H1 (cell line): ENCODE measurements at regions not wholly inside any gene's neighbourhood (a gene's known extent, or its start where the extent isn't known, plus 50 kb on each side); places are given as distances from the start of the nearest gene placed in this dataset.

ENCODE experiments used
- CTCF ChIA-PET: fragments of 300-600 bp; sonication (Branson Sonifier 250); formaldehyde crosslinking; loops from one replicate; lab custom pipeline; 2021; ENCODE audit not compliant: partially characterized antibody; lab: Charles Lee
- POLR2A ChIA-PET: fragments of 300-600 bp; sonication (Branson Sonifier 250); formaldehyde crosslinking; loops from one replicate; lab custom pipeline; 2021; ENCODE audit warnings: inconsistent platforms; ENCODE audit not compliant: partially characterized antibody; lab: Charles Lee
- DNase-seq, 2 experiments: peaks; one replicate each; pipeline versions ENCODE4 v3.0.0 to v3.0.0-alpha.2; 2010 to 2022; ENCODE audit warnings: low spot score in 2 of 2, low read depth in 1 of 2, mixed read lengths in 1 of 2
- FAIRE-seq: peaks from 2 replicates; lab custom pipeline; 2011; peaks lifted over from hg19 to GRCh38; lab: Jason Lieb, UNC
- H2AFZ ChIP-seq: 2 replicates; pipeline ENCODE4 v1.8.1; 2012; ENCODE audit warnings: low read length, inconsistent platforms
- H2AK5ac ChIP-seq: 2 replicates; pipeline ENCODE4 v1.6.1; 2013; ENCODE audit warnings: low read depth, low read length
- H2BK120ac ChIP-seq: replicated peaks from 2 replicates; pipeline ENCODE3; 2013; ENCODE audit warnings: low read depth, low read length, inconsistent platforms
- H2BK12ac ChIP-seq: 2 replicates; pipeline ENCODE4 v1.6.1; 2013; ENCODE audit warnings: low read depth, low read length
- H2BK15ac ChIP-seq: 2 replicates; pipeline ENCODE4 v1.6.1; 2013; ENCODE audit warnings: low read length
- H2BK20ac ChIP-seq: 2 replicates; pipeline ENCODE4 v1.6.1; 2013; ENCODE audit warnings: low read length
- H2BK5ac ChIP-seq: 2 replicates; pipeline ENCODE4 v1.6.1; 2013; ENCODE audit warnings: low read depth, low read length
- H3K14ac ChIP-seq: 2 replicates; pipeline ENCODE4 v1.6.1; 2013; ENCODE audit warnings: inconsistent platforms; ENCODE audit not compliant: insufficient read length
- H3K18ac ChIP-seq: 2 replicates; pipeline ENCODE4 v1.6.1; 2013; ENCODE audit warnings: low read length; ENCODE audit errors: extremely low read depth
- H3K23ac ChIP-seq: 2 replicates; pipeline ENCODE4 v1.6.1; 2013; ENCODE audit warnings: inconsistent platforms; ENCODE audit not compliant: insufficient read length
- H3K23me2 ChIP-seq: 2 replicates; pipeline ENCODE4 v1.6.1; 2013; ENCODE audit warnings: low read depth, low read length
- H3K27ac ChIP-seq: 2 replicates; pipeline ENCODE4 v1.6.1; 2011; ENCODE audit warnings: low read depth, low read length, inconsistent platforms
- H3K27me3 ChIP-seq, 4 experiments: replicated peaks in 1 of 4; 1 replicate in 1 of 4; 2 replicates in 3 of 4; pipeline versions ENCODE4 v1.6.1 to v1.8.1; 2011 to 2013; ENCODE audit warnings: low read length in 3 of 4, mild to moderate bottlenecking in 3 of 4, inconsistent platforms in 2 of 4, mixed read lengths in 2 of 4, moderate library complexity in 1 of 4; ENCODE audit not compliant: control insufficient read depth in 3 of 4, insufficient read depth in 3 of 4; ENCODE audit errors: extremely low read depth in 1 of 4
- H3K36me3 ChIP-seq, 4 experiments: 2 replicates each; pipeline versions ENCODE4 v1.6.1 to v1.8.1; 2011 to 2013; ENCODE audit warnings: mild to moderate bottlenecking in 4 of 4, low read length in 3 of 4, moderate library complexity in 2 of 4, control low read depth in 1 of 4, inconsistent platforms in 1 of 4; ENCODE audit not compliant: insufficient read depth in 4 of 4, control insufficient read depth in 2 of 4
- H3K4ac ChIP-seq: replicated peaks from 2 replicates; pipeline ENCODE3; 2013; ENCODE audit warnings: low read length, low read depth, mixed read lengths, inconsistent platforms; ENCODE audit not compliant: insufficient read length
- H3K4me1 ChIP-seq, 4 experiments: replicated peaks in 1 of 4; 1 replicate in 1 of 4; 2 replicates in 3 of 4; pipeline versions ENCODE4 v1.6.1 to v1.8.1; 2011 to 2013; ENCODE audit warnings: low read length in 3 of 4, inconsistent platforms in 2 of 4, mixed read lengths in 1 of 4; ENCODE audit not compliant: insufficient read depth in 4 of 4, control insufficient read depth in 3 of 4
- H3K4me2 ChIP-seq, 2 experiments: 2 replicates each; pipeline versions ENCODE4 v1.6.1 to v1.8.1; 2011 to 2013; ENCODE audit warnings: low read depth in 2 of 2, low read length in 2 of 2, control low read depth in 1 of 2, inconsistent platforms in 1 of 2, mild to moderate bottlenecking in 1 of 2; ENCODE audit not compliant: insufficient read depth in 1 of 2
- H3K4me3 ChIP-seq, 4 experiments: fragments of 200-600, 300-600 bp in 1 of 4; sonication (generic), shearing (Covaris generic), sonication (Bioruptor Twin) in 1 of 4; 2 replicates each; pipeline versions ENCODE4 v1.5.1 to v1.8.1; 2011 to 2016; ENCODE audit warnings: low read length in 4 of 4, low read depth in 3 of 4, control low read depth in 2 of 4, inconsistent platforms in 2 of 4, mild to moderate bottlenecking in 2 of 4, mixed read lengths in 1 of 4, moderate library complexity in 1 of 4; ENCODE audit not compliant: insufficient read depth in 2 of 4; ENCODE audit errors: extremely low read depth in 1 of 4
- H3K56ac ChIP-seq: replicated peaks from 2 replicates; pipeline ENCODE3; 2013; ENCODE audit warnings: low read depth, mild to moderate bottlenecking, mixed read lengths, low read length, inconsistent platforms; ENCODE audit not compliant: insufficient read length
- H3K79me1 ChIP-seq: 2 replicates; pipeline ENCODE4 v1.6.1; 2013; ENCODE audit warnings: low read depth, low read length, control low read depth
- H3K79me2 ChIP-seq, 2 experiments: 2 replicates each; pipeline versions ENCODE4 v1.6.1 to v1.8.1; 2012 to 2013; ENCODE audit warnings: low read length in 2 of 2, mild to moderate bottlenecking in 2 of 2, inconsistent platforms in 1 of 2; ENCODE audit not compliant: insufficient read depth in 2 of 2, control insufficient read depth in 1 of 2
- H3K9ac ChIP-seq, 4 experiments: replicated peaks in 1 of 4; 1 replicate in 1 of 4; 2 replicates in 3 of 4; pipeline versions ENCODE4 v1.6.1 to v1.8.1; 2011 to 2013; ENCODE audit warnings: low read depth in 3 of 4, low read length in 3 of 4, control low read depth in 2 of 4, mild to moderate bottlenecking in 2 of 4, moderate library complexity in 2 of 4, inconsistent platforms in 1 of 4; ENCODE audit errors: extremely low read depth in 1 of 4
- H3K9me3 ChIP-seq, 2 experiments: 2 replicates each; pipeline versions ENCODE4 v1.6.1 to v1.8.1; 2012 to 2013; ENCODE audit warnings: mild to moderate bottlenecking in 2 of 2, moderate library complexity in 2 of 2, control low read depth in 1 of 2, inconsistent platforms in 1 of 2, low read depth in 1 of 2, low read length in 1 of 2, mixed read lengths in 1 of 2; ENCODE audit not compliant: insufficient read depth in 2 of 2
- H4K20me1 ChIP-seq, 2 experiments: replicated peaks in 1 of 2; 2 replicates each; pipeline versions ENCODE3 to v1.8.1; 2011 to 2013; ENCODE audit warnings: inconsistent platforms in 2 of 2, low read length in 2 of 2, mild to moderate bottlenecking in 1 of 2; ENCODE audit not compliant: insufficient read depth in 2 of 2, control insufficient read depth in 1 of 2
- H4K5ac ChIP-seq: 2 replicates; pipeline ENCODE4 v1.6.1; 2013; ENCODE audit warnings: low read length, low read depth, mixed read lengths, inconsistent platforms; ENCODE audit not compliant: insufficient read length
- H4K8ac ChIP-seq: 2 replicates; pipeline ENCODE4 v1.8.0; 2013; ENCODE audit warnings: mild to moderate bottlenecking, moderate library complexity, low read length, inconsistent platforms; ENCODE audit not compliant: insufficient read depth; ENCODE audit errors: extremely low read depth
- H4K91ac ChIP-seq: replicated peaks from 2 replicates; pipeline ENCODE3; 2013; ENCODE audit warnings: low read length, mixed read lengths, inconsistent platforms; ENCODE audit not compliant: insufficient read length
- BACH1 ChIP-seq: IDR thresholded peaks from 2 replicates; pipeline ENCODE4 v1.6.1; 2012; ENCODE audit warnings: low read length, improper control_type of control experiment
- EP300 ChIP-seq, 2 experiments: IDR thresholded peaks; 1 replicate in 1 of 2; 2 replicates in 1 of 2; pipeline ENCODE4 v1.6.1; 2011 to 2012; ENCODE audit warnings: low read depth in 2 of 2, low read length in 2 of 2, mild to moderate bottlenecking in 2 of 2, borderline replicate concordance in 1 of 2, inconsistent platforms in 1 of 2, moderate library complexity in 1 of 2
- FOSL1 ChIP-seq: IDR thresholded peaks from 2 replicates; pipeline ENCODE4 v1.6.1; 2011; ENCODE audit warnings: mild to moderate bottlenecking, low read depth, low read length, moderate library complexity; ENCODE audit not compliant: insufficient read depth
- POU5F1 ChIP-seq: IDR thresholded peaks from 2 replicates; pipeline ENCODE4 v1.6.1; 2011; ENCODE audit warnings: low read depth, mild to moderate bottlenecking, low read length, moderate library complexity
- RBBP5 ChIP-seq: IDR thresholded peaks from 2 replicates; pipeline ENCODE4 v1.7.1; 2012; ENCODE audit warnings: low read depth, mild to moderate bottlenecking, inconsistent platforms, low read length, moderate library complexity, borderline replicate concordance
- RXRA ChIP-seq: IDR thresholded peaks from 2 replicates; pipeline ENCODE4 v1.6.1; 2011; ENCODE audit warnings: low read depth, mild to moderate bottlenecking, low read length, moderate library complexity; ENCODE audit not compliant: insufficient read depth
- SIN3A ChIP-seq, 2 experiments: IDR thresholded peaks in 1 of 2; conservative IDR thresholded peaks in 1 of 2; 2 replicates each; pipeline ENCODE4 v1.6.1; 2011 to 2012; ENCODE audit warnings: low read length in 2 of 2, improper control_type of control experiment in 1 of 2, low read depth in 1 of 2, mild to moderate bottlenecking in 1 of 2
- SP1 ChIP-seq: IDR thresholded peaks from 2 replicates; pipeline ENCODE4 v1.6.1; 2011; ENCODE audit warnings: low read depth, low read length
- TAF7 ChIP-seq: optimal IDR thresholded peaks from 2 replicates; pipeline ENCODE3; 2011; ENCODE audit warnings: low read depth, mild to moderate bottlenecking, inconsistent platforms, low read length, moderate library complexity, borderline replicate concordance
- TBP ChIP-seq: IDR thresholded peaks from 2 replicates; pipeline ENCODE4 v1.6.1; 2011; ENCODE audit warnings: low read depth, low read length, improper control_type of control experiment
- WGBS, 2 experiments: shearing (Covaris generic) in 1 of 2; methylation state at CpG; one replicate each; pipeline versions ENCODE4 v1.1.6 to v1.1.7; 2013 to 2015; ENCODE audit warnings: low lambda C conversion rate in 2 of 2, mixed read lengths in 2 of 2, inconsistent platforms in 1 of 2, low coverage in 1 of 2, missing lambda C conversion rate in 1 of 2; ENCODE audit not compliant: insufficient replicate concordance in 2 of 2, insufficient coverage in 1 of 2, insufficient read length in 1 of 2; ENCODE audit errors: extremely low coverage in 1 of 2, missing lambda C conversion rate in 1 of 2; 5-methylcytosine and 5-hydroxymethylcytosine counted together
- TF ChIP-seq, protein P1 (sequence below): IDR thresholded peaks from 2 replicates; pipeline ENCODE4 v1.6.1; 2012; ENCODE audit warnings: inconsistent platforms
- TF ChIP-seq, protein P2 (sequence below): IDR thresholded peaks from 2 replicates; pipeline ENCODE4 v1.6.1; 2012; ENCODE audit warnings: inconsistent platforms
- TF ChIP-seq, protein P3 (sequence below): IDR thresholded peaks from 2 replicates; pipeline ENCODE4 v1.6.1; 2011; ENCODE audit warnings: low read length, improper control_type of control experiment

DNA sequence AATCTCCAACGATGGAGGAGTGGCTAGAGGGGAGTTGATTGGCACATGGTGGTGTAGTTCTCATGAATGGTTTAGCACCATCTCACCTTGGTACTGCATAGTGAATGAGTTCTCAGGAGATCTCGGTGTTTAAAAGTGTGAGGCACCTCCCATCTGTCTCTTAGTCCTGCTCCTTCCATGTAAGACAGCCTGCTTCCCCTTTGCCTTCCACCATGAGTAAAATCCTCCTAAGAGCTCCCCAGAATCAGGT, 428.8 kb upstream of the MAF start:
- Histone ChIP-seq H2BK15ac (no peak overlapping the region), H3K36me3 (no peaks in the 10 kb centered on the region), H3K79me2 (no peaks in the 10 kb centered on the region), H3K4me1 (no peaks in the 10 kb centered on the region; a peak in 1 of 7 replicates), H3K4ac (no peak overlapping the region), H4K5ac (no peak overlapping the region), H3K23ac (no peak overlapping the region), H2AFZ (no peak overlapping the region), H3K4me3 (no peak overlapping the region), H3K14ac (no peak overlapping the region), H2AK5ac (no peak overlapping the region), H4K20me1 (no peaks in the 10 kb centered on the region), H4K91ac (no peak overlapping the region), H3K9ac (no peak overlapping the region), H3K4me2 (no peak overlapping the region), H3K9me3 (no peaks in the 10 kb centered on the region), H2BK20ac (no peak overlapping the region), H3K18ac (no peak overlapping the region), H4K8ac (no peak overlapping the region), H3K56ac (no peak overlapping the region), H3K23me2 (0 out of 2 replicates have a peak, but pooled peaks cover 1% of the 10 kb centered on the region), H3K27me3 (no peaks in the 10 kb centered on the region), H2BK120ac (no peak overlapping the region), H2BK12ac (no peak overlapping the region), H3K27ac (no peak overlapping the region), H3K79me1 (no peaks in the 10 kb centered on the region), H2BK5ac (no peak overlapping the region)
- 92% methylated on average over 2 of the region's 2 CpGs; no CpG with 5 or more reads in 1 of the 2 experiments for WGBS, 2 experiments
- no peak for DNase-seq
- FAIRE-seq, result no peak
- CTCF ChIA-PET, result no interaction called here
- POLR2A ChIA-PET, result no interaction called here
- TF ChIP-seq BACH1, result no peak
- no peak for TF ChIP-seq RBBP5
- TF ChIP-seq POU5F1, result no peak
- no peak for TF ChIP-seq SIN3A (conservative IDR thresholded peaks at IDR 0.05 in 1 of 2, IDR thresholded peaks at IDR 0.05 in 1 of 2; ENCODE audit: low read depth in 1 of 2, low read length in 2 of 2)
- TF ChIP-seq, protein P1, sequence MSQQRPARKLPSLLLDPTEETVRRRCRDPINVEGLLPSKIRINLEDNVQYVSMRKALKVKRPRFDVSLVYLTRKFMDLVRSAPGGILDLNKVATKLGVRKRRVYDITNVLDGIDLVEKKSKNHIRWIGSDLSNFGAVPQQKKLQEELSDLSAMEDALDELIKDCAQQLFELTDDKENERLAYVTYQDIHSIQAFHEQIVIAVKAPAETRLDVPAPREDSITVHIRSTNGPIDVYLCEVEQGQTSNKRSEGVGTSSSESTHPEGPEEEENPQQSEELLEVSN, result no peak
- no peak for TF ChIP-seq FOSL1
- TF ChIP-seq RXRA, result no peak
- TF ChIP-seq SP1, result no peak
- TF ChIP-seq, protein P2, sequence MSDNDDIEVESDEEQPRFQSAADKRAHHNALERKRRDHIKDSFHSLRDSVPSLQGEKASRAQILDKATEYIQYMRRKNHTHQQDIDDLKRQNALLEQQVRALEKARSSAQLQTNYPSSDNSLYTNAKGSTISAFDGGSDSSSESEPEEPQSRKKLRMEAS, result no peak
- no peak for TF ChIP-seq EP300 (IDR thresholded peaks at IDR 0.05; ENCODE audit: borderline replicate concordance in 1 of 2, low read depth in 2 of 2, low read length in 2 of 2)
- TF ChIP-seq, protein P3, sequence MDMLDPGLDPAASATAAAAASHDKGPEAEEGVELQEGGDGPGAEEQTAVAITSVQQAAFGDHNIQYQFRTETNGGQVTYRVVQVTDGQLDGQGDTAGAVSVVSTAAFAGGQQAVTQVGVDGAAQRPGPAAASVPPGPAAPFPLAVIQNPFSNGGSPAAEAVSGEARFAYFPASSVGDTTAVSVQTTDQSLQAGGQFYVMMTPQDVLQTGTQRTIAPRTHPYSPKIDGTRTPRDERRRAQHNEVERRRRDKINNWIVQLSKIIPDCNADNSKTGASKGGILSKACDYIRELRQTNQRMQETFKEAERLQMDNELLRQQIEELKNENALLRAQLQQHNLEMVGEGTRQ, result no peak
- TF ChIP-seq TBP, result no peak
- no peak for TF ChIP-seq TAF7
